NCI-H446 treated with DMSO at 0.1 percent for 48 hours (cell line): ENCODE measurements at regions not wholly inside any gene's neighbourhood (a gene's known extent, or its start where the extent isn't known, plus 50 kb on each side); places are given as distances from the start of the nearest gene placed in this dataset.

Source experiments
- DNase-seq: peaks from one replicate; lab custom pipeline; 2025; lab: John Stamatoyannopoulos, UW

- no peak for DNase-seq
These were observed 96.7 kb upstream of the SMIM23 start for GRCh38 chr5:171688696-171689495.

DNA sequence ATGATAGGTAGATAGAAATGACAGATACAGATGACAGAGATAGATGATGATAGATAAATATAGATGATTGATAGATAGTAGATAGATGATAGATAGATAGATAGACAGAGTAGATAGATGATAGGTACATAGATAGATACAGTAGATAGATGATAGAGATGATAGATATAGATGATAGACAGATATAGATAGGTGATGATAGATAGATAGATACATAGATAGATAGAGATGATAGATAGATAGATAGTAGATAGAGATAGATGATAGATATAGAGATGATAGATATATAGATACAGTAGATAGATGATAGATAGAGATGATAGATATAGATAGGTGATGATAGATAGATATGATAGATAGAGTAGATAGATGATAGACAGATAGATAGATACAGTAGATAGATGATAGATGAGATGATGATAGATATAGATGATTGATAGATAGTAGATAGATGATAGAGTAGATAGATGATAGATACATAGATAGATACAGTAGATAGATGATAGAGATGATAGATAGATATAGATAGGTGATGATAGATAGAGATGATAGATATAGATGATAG lies 95.7 kb upstream of the SMIM23 start:
- no peak for DNase-seq

GRCh38 chr5:171692107-171692506 lies 93.5 kb upstream of the SMIM23 start:
- DNase-seq: no peak

GRCh38 chr5:171692936-171693335 lies 92.7 kb upstream of the SMIM23 start:
- DNase-seq: no peak

DNA sequence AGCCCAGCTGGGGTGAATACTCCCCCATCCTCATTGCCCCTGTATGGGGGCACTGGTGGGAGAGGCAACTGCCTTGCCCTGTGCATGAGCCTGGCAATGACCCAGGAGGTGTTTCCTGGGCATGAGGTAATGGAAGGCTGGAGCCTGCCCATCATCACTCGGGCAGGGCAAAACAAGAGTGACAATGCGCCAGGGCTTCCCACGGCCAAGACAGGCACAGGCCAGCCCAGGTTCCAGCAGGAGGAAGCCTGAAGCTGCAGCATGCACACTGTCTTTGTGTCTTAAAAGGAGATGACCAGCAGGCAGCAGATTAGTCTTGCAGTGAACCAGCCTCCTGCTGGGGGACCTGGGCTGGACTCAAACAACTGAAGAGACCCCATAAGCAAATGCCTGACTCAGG lies 92.2 kb upstream of the SMIM23 start:
- DNase-seq: no peak

DNA sequence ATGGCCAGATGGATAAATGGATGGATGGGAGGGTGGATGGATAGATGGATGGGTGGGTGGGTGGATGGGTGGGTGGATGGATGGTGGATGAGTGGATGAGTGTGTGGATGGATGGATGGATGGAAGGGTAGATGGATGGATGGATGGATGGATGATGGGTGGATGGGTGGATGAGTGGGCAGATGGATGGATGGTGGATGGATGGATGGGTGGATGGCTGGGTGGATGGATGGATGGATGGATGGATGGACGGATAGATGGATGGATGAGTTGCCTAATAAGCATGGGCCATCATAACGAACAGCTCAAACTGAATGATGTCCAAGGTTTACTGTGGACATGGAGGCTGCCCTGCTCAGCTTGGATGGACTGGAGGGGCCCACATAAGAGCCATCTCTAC lies 89.8 kb upstream of the SMIM23 start:
- DNase-seq: no peak

DNA sequence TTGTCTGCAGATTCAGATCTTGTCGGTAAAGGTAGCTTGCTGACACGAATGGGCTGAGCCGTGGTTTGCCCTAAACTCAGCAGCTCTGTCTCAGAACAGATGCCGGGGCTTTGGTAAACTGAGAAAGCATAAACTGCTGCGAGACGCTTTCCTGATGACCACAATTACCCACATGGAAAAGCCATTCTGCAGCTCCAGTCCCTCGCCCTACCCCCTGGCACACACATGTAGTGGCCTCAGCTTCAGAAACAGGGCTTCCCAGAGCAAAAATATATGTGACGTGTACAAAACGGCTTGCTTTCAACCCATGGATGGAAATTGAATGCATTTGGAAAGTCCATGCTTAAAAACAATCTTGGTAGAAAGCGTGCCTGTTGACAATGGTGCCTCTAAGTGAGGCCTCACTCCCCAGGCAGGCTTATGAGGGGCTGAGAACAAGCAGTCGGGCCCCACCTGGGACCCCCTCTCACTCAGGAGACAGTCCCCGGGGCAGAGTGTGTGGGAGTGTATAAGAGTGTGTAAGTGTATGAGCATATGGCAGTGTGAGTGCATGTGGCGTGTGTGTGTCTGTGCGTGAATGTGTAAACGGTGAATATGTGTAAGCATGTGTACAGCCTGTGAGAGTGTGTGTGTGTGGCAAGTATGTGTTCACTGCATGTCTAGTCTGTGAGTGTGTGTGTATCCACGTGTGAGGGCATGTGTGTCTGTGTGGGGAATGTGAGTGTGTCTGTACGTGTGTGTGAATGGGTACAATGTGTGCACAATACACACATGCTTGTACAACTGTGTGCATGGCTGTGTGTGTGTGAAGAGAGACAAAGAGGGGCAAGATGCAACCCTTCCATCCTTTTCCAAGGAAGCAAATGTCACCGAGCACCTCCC lies 88.2 kb upstream of the SMIM23 start:
- no peak for DNase-seq

- no peak for DNase-seq
These were observed 85.2 kb upstream of the SMIM23 start for GRCh38 chr5:171700318-171700912.

GRCh38 chr5:171701100-171701541 lies 84.5 kb upstream of the SMIM23 start:
- DNase-seq: no peak

DNA sequence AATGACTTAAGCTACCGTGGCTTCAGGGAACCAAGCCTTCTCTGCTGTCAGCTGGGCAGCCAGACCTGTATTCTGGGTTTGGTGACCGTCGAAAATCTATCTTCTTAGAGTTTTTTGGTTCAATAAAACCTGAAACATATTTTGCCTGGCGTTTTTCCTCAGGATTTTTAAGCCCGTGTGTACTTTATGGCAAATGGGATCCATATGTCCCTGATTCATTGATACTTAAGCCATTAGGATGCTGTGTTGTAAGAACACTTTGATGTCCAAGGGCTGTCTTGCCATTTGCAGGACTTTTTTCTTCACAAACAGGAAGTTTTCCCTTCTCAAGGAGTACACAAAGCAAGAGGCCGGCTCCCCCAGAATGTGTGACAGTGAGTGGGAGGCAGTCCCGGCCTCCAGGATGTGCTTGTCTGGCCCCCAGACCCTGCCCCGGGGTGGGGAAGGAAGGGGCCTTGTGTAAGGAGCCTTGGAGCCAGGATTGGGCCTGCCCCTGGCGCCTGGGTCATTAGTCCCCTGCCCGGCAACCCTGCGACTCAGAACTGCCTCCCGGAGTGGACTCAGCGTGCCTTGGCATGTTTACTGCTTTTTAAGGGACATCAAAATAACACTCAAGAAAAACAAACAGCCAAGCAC lies 83.4 kb upstream of the SMIM23 start:
- no peak for DNase-seq

DNA sequence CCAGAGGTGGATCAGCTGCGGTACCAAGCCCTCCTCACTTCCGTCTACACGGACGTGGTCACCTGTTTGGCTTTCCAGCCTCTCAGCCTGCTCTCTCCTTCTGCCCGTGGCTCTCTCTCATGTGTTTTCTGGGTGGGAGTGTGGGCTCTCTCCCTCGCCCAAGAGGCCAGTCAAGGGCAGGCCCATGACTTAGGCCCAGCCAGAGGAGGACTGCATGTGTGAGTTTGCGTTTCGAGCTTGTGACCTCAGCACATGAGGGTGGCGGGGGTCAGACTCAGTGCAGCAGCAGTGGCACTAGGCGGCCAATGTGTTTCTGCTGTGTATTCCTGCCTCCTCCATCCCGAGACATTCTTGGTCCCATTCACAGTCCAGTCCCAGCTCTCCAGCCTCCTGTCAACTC lies 82.5 kb upstream of the SMIM23 start:
- DNase-seq: no peak

- no peak for DNase-seq
These were observed 80.6 kb upstream of the SMIM23 start for GRCh38 chr5:171705036-171705435.

DNA sequence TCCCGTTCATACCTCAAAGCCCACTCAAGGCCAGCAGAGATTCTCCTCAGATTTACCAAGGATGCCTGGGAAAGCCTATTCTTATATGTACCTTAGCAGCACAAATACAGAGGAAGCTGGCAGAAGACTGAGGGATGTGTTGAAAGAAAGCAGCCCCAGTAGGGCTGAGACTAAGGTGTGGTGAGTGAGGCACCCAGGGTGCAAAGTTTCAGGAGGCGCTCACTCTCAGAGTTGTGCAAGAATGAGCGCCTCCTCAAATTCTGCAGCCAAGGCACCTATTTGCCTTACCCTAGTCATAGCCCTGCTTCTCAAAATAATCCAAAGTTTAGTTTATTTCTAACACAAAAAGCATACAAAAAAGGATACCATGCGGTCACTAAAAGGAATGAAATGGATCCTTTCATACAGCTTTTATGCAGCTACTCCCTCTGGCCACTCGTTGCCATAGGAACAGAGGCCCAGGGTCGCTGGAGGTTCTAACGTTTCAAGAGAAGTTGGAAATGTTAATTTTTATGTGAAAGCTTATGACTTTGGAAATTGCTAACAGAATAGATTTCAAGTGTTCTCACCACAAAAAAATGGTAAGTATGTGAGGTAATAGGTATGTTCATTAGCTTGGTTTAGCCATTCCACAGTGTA lies 79.7 kb upstream of the SMIM23 start:
- no peak for DNase-seq

GRCh38 chr5:171706736-171707441 lies 78.7 kb upstream of the SMIM23 start:
- no peak for DNase-seq

GRCh38 chr5:171707442-171707792 lies 78.2 kb upstream of the SMIM23 start:
- no peak for DNase-seq

GRCh38 chr5:171709930-171710329 lies 75.7 kb upstream of the SMIM23 start:
- no peak for DNase-seq

DNA sequence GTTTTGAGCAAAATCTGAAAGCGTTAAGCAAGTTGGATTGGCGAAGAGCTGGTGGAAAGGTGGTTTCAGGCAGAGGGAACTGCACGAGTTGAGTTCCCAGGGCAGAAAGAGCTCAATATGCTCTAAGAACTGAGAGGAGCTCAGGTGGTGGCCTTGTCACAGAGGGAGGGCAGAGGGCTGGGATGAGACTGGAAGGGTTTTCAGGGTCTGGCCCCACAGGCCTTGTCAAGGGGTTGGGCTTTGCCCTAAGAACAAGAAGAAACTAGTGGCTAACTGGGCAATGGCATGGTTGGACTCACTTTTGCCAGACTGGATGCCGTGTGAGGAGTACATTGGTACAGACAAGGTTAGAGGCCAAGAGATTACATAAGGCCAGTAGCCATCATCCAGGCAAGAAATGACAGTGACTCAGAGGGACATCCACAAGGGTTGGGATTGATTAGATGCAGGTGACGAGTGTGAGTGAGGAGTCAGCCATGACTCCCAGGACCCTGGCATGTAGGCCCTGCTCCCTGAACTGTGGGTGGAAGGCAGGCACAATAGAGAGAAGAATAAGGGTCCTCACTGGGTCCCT lies 75.1 kb upstream of the SMIM23 start:
- DNase-seq: no peak

GRCh38 chr5:171711571-171711970 lies 74.0 kb upstream of the SMIM23 start:
- DNase-seq: no peak

GRCh38 chr5:171712616-171713015 lies 73.0 kb upstream of the SMIM23 start:
- DNase-seq: peak; percentile 1

GRCh38 chr5:171713152-171713551 lies 72.5 kb upstream of the SMIM23 start:
- no peak for DNase-seq

DNA sequence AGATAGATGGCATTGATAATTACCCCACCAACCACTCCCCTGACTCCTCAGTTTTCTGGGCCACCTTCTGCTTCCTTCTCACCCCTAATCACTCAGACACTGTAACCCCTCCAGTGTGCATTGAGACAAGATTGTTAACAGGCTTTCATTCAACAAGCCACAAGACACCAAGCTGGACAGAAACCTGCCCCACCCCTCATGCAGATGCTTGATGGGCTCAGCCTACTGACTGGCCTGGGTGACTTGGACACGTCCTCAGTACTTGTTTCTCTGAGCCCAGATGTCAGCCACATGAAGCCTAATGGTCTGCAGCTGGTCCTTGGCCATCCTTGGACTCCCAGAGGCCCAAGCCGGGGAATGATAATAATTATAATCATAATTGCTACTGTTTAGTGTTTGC lies 71.4 kb upstream of the SMIM23 start:
- DNase-seq: no peak
